RWPE1 (cell line): ENCODE measurements at regions not wholly inside any gene's neighbourhood (a gene's known extent, or its start where the extent isn't known, plus 50 kb on each side); places are given as distances from the start of the nearest gene placed in this dataset.

Experiments
- CTCF ChIA-PET: fragments of 350-600 bp; sonication (Branson Sonifier 250); formaldehyde crosslinking; extraction: SDS; loops from one replicate; lab custom pipeline; 2021; lab: Yijun Ruan, JAX
- POLR2A ChIA-PET: fragments of 400-600 bp; formaldehyde crosslinking; extraction: SDS; loops from one replicate; lab custom pipeline; 2020; ENCODE audit warnings: antibody characterized with exemption; ENCODE audit not compliant: low non-redundant PET; lab: Yijun Ruan, JAX
- DNase-seq: peaks from one replicate; pipeline ENCODE4 v3.0.0; 2012; ENCODE audit warnings: low spot score
- H3K27ac ChIP-seq: fragments of 450-650 bp; 2 replicates; pipeline ENCODE4 v1.5.1; 2017
- CTCF ChIP-seq: fragments of 450-650 bp; conservative IDR thresholded peaks from 2 replicates; pipeline ENCODE4 v1.5.1; 2017; ENCODE audit warnings: low read depth, mild to moderate bottlenecking

DNA sequence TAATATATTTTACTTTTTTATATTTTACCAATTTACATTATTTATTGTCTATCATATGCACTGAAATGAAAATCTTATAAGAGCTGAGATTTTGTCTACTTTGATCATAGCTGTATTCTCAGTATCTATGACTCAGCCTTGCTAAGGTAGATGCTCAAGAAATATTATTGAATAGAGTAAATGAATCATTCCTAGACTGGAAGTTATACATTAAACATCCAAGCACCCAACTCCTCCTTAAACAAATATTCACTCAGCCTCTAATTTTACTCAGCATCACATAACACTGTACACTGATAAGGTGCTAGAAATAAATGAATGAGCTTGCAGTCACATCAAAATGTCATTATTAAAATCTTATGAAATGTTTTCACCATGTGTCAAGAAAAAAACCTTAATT, 1424.9 kb downstream of the LRFN5 start:
- POLR2A ChIA-PET = no interaction called here
- H3K27ac ChIP-seq = no peak overlapping the region
- CTCF ChIA-PET = no interaction called here
- no peak for DNase-seq
- no peak for TF ChIP-seq CTCF

DNA sequence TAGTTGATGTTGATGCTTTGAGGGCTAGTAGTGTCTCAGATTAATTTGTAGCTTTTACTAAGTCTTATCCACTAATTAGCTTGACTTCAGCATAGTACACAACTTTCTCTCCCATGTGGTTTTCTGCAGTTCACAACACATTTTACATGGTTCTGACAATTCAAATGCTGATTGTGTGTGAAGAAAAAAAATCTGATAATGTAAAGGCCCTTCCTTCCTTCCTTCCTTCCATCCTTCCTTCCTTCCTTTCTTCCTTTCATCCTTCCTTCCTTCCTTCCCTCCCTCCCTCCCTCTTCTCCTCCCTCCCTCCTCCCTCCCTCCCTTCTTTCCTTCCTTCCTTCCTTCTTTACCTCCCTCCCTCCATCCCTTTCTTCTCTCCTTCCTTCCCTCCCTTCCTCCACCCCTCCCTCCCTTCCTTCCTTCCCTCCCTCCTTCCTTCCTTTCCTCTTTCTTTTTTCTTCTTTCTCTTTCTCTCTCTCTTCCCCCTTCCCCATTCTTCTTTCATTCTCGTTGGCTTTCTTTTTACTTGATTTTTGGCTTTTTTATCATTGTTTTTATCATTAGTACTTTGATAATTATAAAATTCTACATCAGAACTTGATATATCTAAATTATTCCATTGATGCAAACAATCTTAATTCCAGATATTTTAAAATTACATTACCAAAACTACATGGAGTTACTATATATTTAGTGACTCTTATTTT, 1415.6 kb downstream of the LRFN5 start:
- no peak overlapping the region for H3K27ac ChIP-seq
- POLR2A ChIA-PET = no interaction called here
- no peak for TF ChIP-seq CTCF
- CTCF ChIA-PET = no interaction called here
- DNase-seq = no peak

GRCh38 chr14:43019826-43020225, 1413.2 kb downstream of the LRFN5 start:
- CTCF ChIA-PET = no interaction called here
- POLR2A ChIA-PET = no interaction called here

DNA sequence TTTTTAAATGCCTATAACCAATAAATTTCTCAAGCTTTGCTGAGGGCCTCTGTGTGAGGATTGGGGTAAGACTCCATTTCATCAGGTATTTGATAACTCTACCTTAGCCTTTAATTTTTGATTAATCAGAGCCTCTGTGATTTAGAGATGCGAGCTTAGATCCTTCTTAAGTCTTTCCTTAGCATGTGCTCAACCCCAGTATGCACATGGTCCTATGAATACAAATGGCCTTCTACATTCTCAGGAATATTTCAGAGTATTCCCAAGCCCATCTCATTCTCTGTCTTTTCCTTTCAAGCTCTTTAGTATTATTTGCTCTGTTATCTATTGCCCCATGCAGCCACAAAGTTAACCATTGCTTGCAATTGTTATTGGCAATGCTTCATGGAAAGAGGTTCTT, 1407.7 kb downstream of the LRFN5 start:
- POLR2A ChIA-PET = no interaction called here
- CTCF ChIA-PET = interaction anchor here (0.7 kb wide), 1 partner anchor 135 kb away, joined by 3 read pairs; no protein-coding TSS in a partner anchor
- no peak for TF ChIP-seq CTCF
- H3K27ac ChIP-seq = no peak overlapping the region
- DNase-seq = no peak

More at GRCh38 chr14:43019826-43020225, 1413.2 kb downstream of the LRFN5 start:
- DNase-seq = no peak
- TF ChIP-seq CTCF = no peak
- no peak overlapping the region for H3K27ac ChIP-seq

DNA sequence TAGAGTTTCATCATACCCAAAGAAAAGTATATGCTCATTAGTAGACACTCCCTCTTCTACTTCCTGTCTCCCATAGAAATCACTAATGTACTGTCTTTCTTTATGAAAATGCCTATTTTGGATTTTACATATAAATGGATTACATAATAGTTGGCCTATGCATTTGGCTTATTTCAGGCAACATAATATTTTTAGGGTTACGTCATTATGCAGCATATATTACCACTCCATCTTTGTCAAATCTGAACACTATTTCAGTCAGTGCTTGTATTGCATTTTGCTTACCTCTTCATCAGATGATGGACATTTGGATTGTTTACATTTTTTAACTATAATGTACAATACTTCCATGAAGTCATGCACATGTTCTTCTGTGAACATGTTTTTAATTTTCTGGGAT, 1406.1 kb downstream of the LRFN5 start:
- no peak for DNase-seq
- TF ChIP-seq CTCF = no peak
- CTCF ChIA-PET = no interaction called here
- H3K27ac ChIP-seq = no peak overlapping the region
- POLR2A ChIA-PET = no interaction called here

DNA sequence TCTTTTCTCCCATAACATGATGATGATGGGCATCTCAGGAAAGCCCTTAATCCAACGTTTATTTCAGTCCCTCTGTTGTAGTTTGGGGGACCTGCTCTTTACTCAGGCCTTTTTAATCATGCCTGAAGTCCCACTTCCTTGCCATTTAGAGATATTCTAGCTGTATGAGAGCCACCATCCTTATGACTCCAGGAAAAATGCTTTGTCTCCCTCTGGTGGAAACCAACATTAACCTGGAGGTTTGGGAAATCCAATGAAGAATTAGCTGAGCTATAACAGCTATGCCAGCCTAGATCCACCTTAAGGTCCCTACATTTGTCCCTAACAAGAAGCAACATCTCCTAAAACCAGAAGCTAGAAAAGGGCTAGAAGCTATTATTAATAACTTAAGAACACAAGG, 1399.1 kb downstream of the LRFN5 start:
- H3K27ac ChIP-seq = no peak overlapping the region
- CTCF ChIA-PET = no interaction called here
- no peak for DNase-seq
- TF ChIP-seq CTCF = no peak
- POLR2A ChIA-PET = no interaction called here
